Astrocyte (in vitro differentiated cells and primary cell): ENCODE measurements at regions not wholly inside any gene's neighbourhood (a gene's known extent, or its start where the extent isn't known, plus 50 kb on each side); places are given as distances from the start of the nearest gene placed in this dataset.

ENCODE experiments used
- CTCF ChIP-seq: IDR thresholded peaks from 2 replicates; pipeline ENCODE4 v1.5.1; 2011; ENCODE audit warnings: low read depth, mild to moderate bottlenecking, inconsistent platforms, low read length, moderate library complexity; ENCODE audit not compliant: insufficient read depth
- EZH2 ChIP-seq: IDR thresholded peaks from 2 replicates; pipeline ENCODE4 v1.6.1; 2012; ENCODE audit warnings: mild to moderate bottlenecking, low read length, inconsistent platforms; ENCODE audit not compliant: insufficient read depth

- TF ChIP-seq CTCF: no peak
- TF ChIP-seq EZH2: no peak
These were observed 57.9 kb upstream of the PNMA1 start for GRCh38 chr14:73771848-73772638.
